ENCODE measurements at regions not wholly inside any gene's neighbourhood (a gene's known extent, or its start where the extent isn't known, plus 50 kb on each side); places are given as distances from the start of the nearest gene placed in this dataset.

- Mint-ChIP-seq H3K9me3 (ENCODE audit: low read depth) (peaks cover 12% of the 10 kb centered on the region), H3K4me3 (ENCODE audit: low read depth) (no peak overlapping the region), H3K36me3 (ENCODE audit: insufficient read depth) (no peaks in the 10 kb centered on the region), H3K27ac (no peak overlapping the region), H3K27me3 (peaks cover 17% of the 10 kb centered on the region), H3K4me1 (ENCODE audit: low read depth) (peaks cover 2% of the 10 kb centered on the region)
- no peak for TF ChIP-seq CTCF (IDR thresholded peaks at IDR 0.05; ENCODE audit: unreplicated experiment)
- DNase-seq (ENCODE audit: low spot score, unreplicated experiment) = no peak
These were observed 83.5 kb downstream of the SHOX start for GRCh38 chrX:714131-714530.
